Endothelial cell of umbilical vein (primary cell): ENCODE measurements at regions not wholly inside any gene's neighbourhood (a gene's known extent, or its start where the extent isn't known, plus 50 kb on each side); places are given as distances from the start of the nearest gene placed in this dataset.

Source experiments
- BruUV-seq: library from RNA; stranded (reverse); fragments of 400-500 nt; replicated peaks from 2 replicates; lab custom pipeline; 2021; lab: Mats Ljungman, UMichigan
- CTCF ChIA-PET: fragments of 300-600, 350-600 bp; sonication (Branson Sonifier 250); formaldehyde crosslinking; loops from one replicate; lab custom pipeline; 2021; ENCODE audit warnings: antibody characterized with exemption, inconsistent platforms; lab: Charles Lee
- POLR2A ChIA-PET: fragments of 300-600, 350-600 bp; sonication (Branson Sonifier 250); formaldehyde crosslinking; loops from one replicate; lab custom pipeline; 2021; ENCODE audit warnings: antibody characterized with exemption, inconsistent platforms; lab: Charles Lee
- DNase-seq: peaks from one replicate; pipeline ENCODE4 v3.0.0-alpha.2; 2011; ENCODE audit warnings: low read depth, low spot score
- FAIRE-seq: peaks from 2 replicates; lab custom pipeline; 2011; peaks lifted over from hg19 to GRCh38; lab: Jason Lieb, UNC
- H2AFZ ChIP-seq: 2 replicates; pipeline ENCODE4 v1.6.0; 2012; ENCODE audit warnings: low read depth, low read length, control low read depth, inconsistent platforms
- H3K27ac ChIP-seq: 2 replicates; pipeline ENCODE4 v1.5.1; 2011; ENCODE audit warnings: low read depth, mild to moderate bottlenecking, control low read depth, low read length, moderate library complexity; ENCODE audit not compliant: insufficient read depth
- H3K27me3 ChIP-seq, 2 experiments: 2 replicates each; pipeline versions ENCODE4 v1.6.0 to v1.6.1; 2011; ENCODE audit warnings: low read length in 2 of 2, mixed read lengths in 1 of 2; ENCODE audit not compliant: control insufficient read depth in 2 of 2, insufficient read depth in 2 of 2
- H3K36me3 ChIP-seq, 2 experiments: 2 replicates in 1 of 2; 3 replicates in 1 of 2; pipeline ENCODE4 v1.5.1; 2011; ENCODE audit warnings: low read length in 2 of 2, mild to moderate bottlenecking in 1 of 2, moderate library complexity in 1 of 2; ENCODE audit not compliant: control insufficient read depth in 2 of 2, insufficient read depth in 2 of 2; ENCODE audit errors: extremely low read depth in 1 of 2
- H3K4me1 ChIP-seq: 3 replicates; pipeline ENCODE4 v1.5.1; 2011; ENCODE audit warnings: mild to moderate bottlenecking, low read length; ENCODE audit not compliant: control insufficient read depth, insufficient read depth; ENCODE audit errors: extremely low read depth
- H3K4me2 ChIP-seq: 2 replicates; pipeline ENCODE4 v1.6.1; 2011; ENCODE audit warnings: low read length, control low read depth, mixed read lengths; ENCODE audit not compliant: insufficient read depth
- H3K4me3 ChIP-seq, 3 experiments: fragments of 200-600 bp in 1 of 3; sonication (generic), shearing (Covaris generic) in 1 of 3; replicated peaks in 1 of 3; 2 replicates each; pipeline ENCODE4 v1.5.1; 2011 to 2016; ENCODE audit warnings: control low read depth in 3 of 3, low read length in 3 of 3, mild to moderate bottlenecking in 2 of 3, inconsistent platforms in 1 of 3, low read depth in 1 of 3, moderate library complexity in 1 of 3; ENCODE audit not compliant: insufficient read depth in 1 of 3
- H3K79me2 ChIP-seq: 2 replicates; pipeline ENCODE4 v1.6.0; 2012; ENCODE audit warnings: low read length, inconsistent platforms; ENCODE audit not compliant: control insufficient read depth, insufficient read depth
- H3K9ac ChIP-seq: replicated peaks from 2 replicates; pipeline ENCODE3; 2011; ENCODE audit warnings: low read length, control low read depth; ENCODE audit not compliant: insufficient read depth; ENCODE audit errors: extremely low read depth
- H3K9me1 ChIP-seq: replicated peaks from 3 replicates; pipeline ENCODE4 v1.6.0; 2011; ENCODE audit warnings: mild to moderate bottlenecking, low read length; ENCODE audit not compliant: control insufficient read depth, insufficient read depth; ENCODE audit errors: extremely low read depth
- H3K9me3 ChIP-seq: replicated peaks from 2 replicates; pipeline ENCODE4 v1.5.1; 2012; ENCODE audit warnings: low read length, inconsistent platforms; ENCODE audit not compliant: control insufficient read depth, insufficient read depth
- H4K20me1 ChIP-seq: replicated peaks from 2 replicates; pipeline ENCODE3; 2011; ENCODE audit warnings: mild to moderate bottlenecking, low read length; ENCODE audit not compliant: control insufficient read depth, insufficient read depth; ENCODE audit errors: extremely low read depth
- CTCF ChIP-seq, 2 donors: IDR thresholded peaks; 1 replicate in 1 of 2; 2 replicates in 1 of 2; pipeline ENCODE4 v1.5.1; 2011; ENCODE audit warnings: low read length in 2 of 2, mild to moderate bottlenecking in 2 of 2, moderate library complexity in 2 of 2, control low read depth in 1 of 2, inconsistent platforms in 1 of 2, low read depth in 1 of 2; ENCODE audit not compliant: insufficient read depth in 1 of 2; ENCODE audit errors: extremely low read depth in 1 of 2
- EZH2 ChIP-seq: IDR thresholded peaks from 2 replicates; pipeline ENCODE4 v1.6.1; 2012; ENCODE audit warnings: borderline replicate concordance, low read depth, mild to moderate bottlenecking, moderate library complexity, low read length, inconsistent platforms; ENCODE audit not compliant: severe bottlenecking
- FOS ChIP-seq: IDR thresholded peaks from 2 replicates; pipeline ENCODE4 v1.6.1; 2011; ENCODE audit warnings: mild to moderate bottlenecking, low read length, moderate library complexity, borderline replicate concordance; ENCODE audit not compliant: insufficient read depth
- GATA2 ChIP-seq: IDR thresholded peaks from 2 replicates; pipeline ENCODE4 v1.7.0; 2011; ENCODE audit warnings: low read depth, mild to moderate bottlenecking, moderate library complexity, mixed read lengths, low read length; ENCODE audit not compliant: insufficient read length, insufficient read depth
- JUN ChIP-seq: IDR thresholded peaks from 2 replicates; pipeline ENCODE4 v1.6.1; 2011; ENCODE audit warnings: borderline replicate concordance, low read depth; ENCODE audit not compliant: insufficient read length, insufficient read depth
- MYC ChIP-seq: IDR thresholded peaks from one replicate; pipeline ENCODE4 v1.6.1; 2011; ENCODE audit warnings: mild to moderate bottlenecking, low read depth, low read length
- POLR2A ChIP-seq: IDR thresholded peaks from 2 replicates; pipeline ENCODE4 v1.6.1; 2012; ENCODE audit warnings: low read depth, mild to moderate bottlenecking, control low read depth, low read length
- POLR2AphosphoS5 ChIP-seq: IDR thresholded peaks from 2 replicates; pipeline ENCODE4 v1.6.1; 2012; ENCODE audit warnings: low read depth, mild to moderate bottlenecking, control low read depth, low read length, moderate library complexity; ENCODE audit not compliant: insufficient read depth
- dilution Hi-C: fragments of 300-500 bp; cut with MboI; formaldehyde crosslinking; loops from one replicate; pipeline ENCODE4 v1.15.0; 2019; ENCODE audit warnings: low sequenced_read_pairs; ENCODE audit not compliant: extremely low pct_ligation_motif_present
- intact Hi-C: fragments of 100-400 bp; cut with micrococcal nuclease; formaldehyde crosslinking; loops from one replicate; pipeline ENCODE4 v1.10.0; 2022
- TF ChIP-seq, protein P1 (sequence below): IDR thresholded peaks from 2 replicates; pipeline ENCODE4 v1.6.1; 2011; ENCODE audit not compliant: insufficient read depth, insufficient read length

DNA sequence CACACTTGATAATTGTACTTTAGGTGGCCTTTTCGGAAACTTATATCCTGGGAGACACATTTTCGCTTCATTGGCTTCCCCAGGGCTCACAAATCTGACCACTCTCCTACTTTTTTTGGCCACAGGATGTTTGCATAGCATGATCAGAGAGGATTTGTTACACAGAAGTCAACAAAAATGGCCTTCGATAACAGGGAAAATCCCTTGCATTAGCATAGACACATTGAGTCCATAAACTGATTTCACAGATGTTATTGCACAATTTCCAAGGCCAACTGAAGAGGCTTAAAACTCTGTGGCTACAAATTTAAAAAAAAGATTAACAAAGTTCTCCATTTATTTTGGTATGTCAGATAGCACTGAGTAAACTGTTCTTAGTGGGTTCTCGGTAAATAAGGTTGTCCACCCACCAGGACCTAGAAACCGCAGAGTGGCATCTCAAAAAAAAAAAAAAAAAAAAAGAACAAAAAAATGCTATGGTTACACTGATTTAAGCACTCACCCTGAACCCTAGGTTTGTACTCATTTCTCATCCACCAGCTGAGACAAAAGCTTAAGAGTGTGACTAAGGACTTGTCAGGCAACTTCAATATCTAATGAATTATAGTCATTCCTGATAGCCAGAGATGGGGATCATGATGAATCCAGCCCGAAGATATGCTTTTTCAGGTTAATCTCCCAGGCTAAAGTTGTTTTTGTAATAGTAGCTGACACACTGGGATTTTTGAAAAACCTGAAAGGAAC, 188.9 kb upstream of the SYNPR start:
- no peak overlapping the region for H2AFZ ChIP-seq
- ChIA-PET CTCF (no interaction called here), POLR2A (no interaction called here)
- H3K27ac ChIP-seq, result no peak overlapping the region
- no peak overlapping the region for H3K4me3 ChIP-seq
- dilution Hi-C loops (no loop called here), intact Hi-C loops (no loop called here)
- H3K9ac ChIP-seq, result no peak overlapping the region
- TF ChIP-seq EZH2 (no peak), JUN (no peak), POLR2A (no peak), POLR2AphosphoS5 (no peak), CTCF (IDR thresholded peaks at IDR 0.05; ENCODE audit: extremely low read depth in 1 of 2, insufficient read depth in 1 of 2, low read depth in 1 of 2, low read length in 2 of 2) (no peak), FOS (no peak), GATA2 (no peak), MYC (no peak)
- TF ChIP-seq, protein P1, sequence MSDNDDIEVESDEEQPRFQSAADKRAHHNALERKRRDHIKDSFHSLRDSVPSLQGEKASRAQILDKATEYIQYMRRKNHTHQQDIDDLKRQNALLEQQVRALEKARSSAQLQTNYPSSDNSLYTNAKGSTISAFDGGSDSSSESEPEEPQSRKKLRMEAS, result no peak
- peaks cover 3% of the 10 kb centered on the region for H3K9me3 ChIP-seq
- no peaks in the 10 kb centered on the region for H4K20me1 ChIP-seq
- no peak overlapping the region for H3K4me2 ChIP-seq
- FAIRE-seq (no peak), DNase-seq (no peak)
- no peaks in the 10 kb centered on the region for H3K4me1 ChIP-seq
- no peaks in the 10 kb centered on the region for H3K9me1 ChIP-seq
- H3K36me3 ChIP-seq, result no peaks in the 10 kb centered on the region
- no peaks in the 10 kb centered on the region for H3K79me2 ChIP-seq
- no peaks in the 10 kb centered on the region for H3K27me3 ChIP-seq
- no TSS peak for BruUV-seq
